Stimulated activated CD4-positive, alpha-beta T cell treated with anti-CD3 and anti-CD28 coated beads, Interleukin-2, amount 100 ng/mL, for 24 hours (primary cell): ENCODE measurements at regions not wholly inside any gene's neighbourhood (a gene's known extent, or its start where the extent isn't known, plus 50 kb on each side); places are given as distances from the start of the nearest gene placed in this dataset.
"Not testable (repeated sequence)": the region's sequence is repeated elsewhere in the genome, so short reads cannot be mapped to it uniquely, and the experiment has no call there.

Experiments
- DNase-seq, 2 donors: peaks; one replicate each; pipeline ENCODE4 v3.0.0-alpha.2; 2020

- DNase-seq: no peak
These were observed 113.9 kb downstream of the SNRPN start for GRCh38 chr15:25068696-25069095.

- no peak for DNase-seq
These were observed 115.7 kb downstream of the SNRPN start for GRCh38 chr15:25070353-25070963.

- DNase-seq: no peak
These were observed 118.2 kb downstream of the SNRPN start for GRCh38 chr15:25072857-25073476.

DNA sequence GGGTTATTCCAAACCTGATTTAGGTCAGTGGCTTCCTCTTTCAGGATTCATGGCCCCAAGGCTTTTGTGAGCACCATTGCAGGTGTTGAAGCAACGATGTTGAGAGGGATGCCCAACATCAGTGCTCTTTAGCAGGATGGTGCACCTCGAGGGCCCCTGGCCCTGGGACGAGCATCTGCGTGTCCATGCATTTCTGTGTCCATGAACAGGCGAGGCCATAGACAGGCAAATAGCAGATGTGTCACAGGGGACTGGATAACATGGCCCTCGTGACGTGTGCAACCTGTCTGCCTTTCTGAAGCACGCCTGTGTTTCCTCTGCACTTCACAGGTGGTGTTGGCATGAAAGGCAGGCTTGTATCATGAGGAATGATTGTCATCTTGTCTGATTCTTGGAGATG is 132.3 kb downstream of the SNRPN start:
- DNase-seq: no peak

- no peak for DNase-seq
These were observed 133.5 kb downstream of the SNRPN start for GRCh38 chr15:25088261-25088790.

DNA sequence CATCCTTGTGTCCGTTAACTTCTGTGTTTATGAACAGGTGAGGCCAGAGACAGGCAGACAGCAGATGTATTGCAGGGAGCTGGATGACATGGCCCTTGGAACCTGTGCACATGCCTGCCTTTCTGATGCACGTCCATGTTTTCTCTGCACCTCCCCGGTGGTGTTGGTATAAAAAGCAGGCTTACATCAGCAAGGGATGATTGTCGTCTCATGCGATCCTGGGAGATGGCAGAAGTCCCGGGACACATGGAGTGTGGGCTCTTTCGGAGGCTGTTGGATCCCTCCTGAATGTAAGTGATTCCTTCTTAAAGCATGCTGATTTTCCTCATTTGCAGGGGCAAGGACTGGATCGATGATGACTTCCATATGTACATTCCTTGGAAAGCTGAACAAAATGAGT is 134.8 kb downstream of the SNRPN start:
- DNase-seq: no peak

GRCh38 chr15:25090073-25090733 is 135.4 kb downstream of the SNRPN start:
- no peak for DNase-seq

GRCh38 chr15:25091421-25092158 is 136.8 kb downstream of the SNRPN start:
- DNase-seq: no peak

GRCh38 chr15:25092661-25093060 is 137.9 kb downstream of the SNRPN start:
- no peak for DNase-seq

GRCh38 chr15:25093455-25094029 is 138.8 kb downstream of the SNRPN start:
- no peak for DNase-seq

DNA sequence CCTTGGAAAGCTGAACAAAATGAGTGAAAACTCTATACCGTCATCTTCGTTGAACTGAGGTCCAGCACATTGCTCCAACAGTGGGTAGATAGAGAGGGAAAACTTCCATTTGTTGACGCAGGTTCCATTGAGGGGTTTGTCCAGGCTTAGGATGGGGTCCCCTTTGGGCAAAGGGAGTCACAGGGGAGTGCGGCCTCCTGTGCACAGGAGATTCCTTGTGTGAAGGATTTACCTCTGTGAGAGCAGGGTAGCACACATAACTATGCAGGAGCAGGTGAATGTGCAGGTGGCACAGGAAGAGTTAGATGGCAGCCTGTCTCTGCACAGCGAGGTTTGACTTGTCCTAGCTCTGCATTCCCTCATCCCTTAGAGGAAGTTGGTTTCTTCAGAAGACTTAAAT is 139.3 kb downstream of the SNRPN start:
- no peak for DNase-seq

- no peak for DNase-seq
These were observed 139.7 kb downstream of the SNRPN start for GRCh38 chr15:25094519-25094918.

DNA sequence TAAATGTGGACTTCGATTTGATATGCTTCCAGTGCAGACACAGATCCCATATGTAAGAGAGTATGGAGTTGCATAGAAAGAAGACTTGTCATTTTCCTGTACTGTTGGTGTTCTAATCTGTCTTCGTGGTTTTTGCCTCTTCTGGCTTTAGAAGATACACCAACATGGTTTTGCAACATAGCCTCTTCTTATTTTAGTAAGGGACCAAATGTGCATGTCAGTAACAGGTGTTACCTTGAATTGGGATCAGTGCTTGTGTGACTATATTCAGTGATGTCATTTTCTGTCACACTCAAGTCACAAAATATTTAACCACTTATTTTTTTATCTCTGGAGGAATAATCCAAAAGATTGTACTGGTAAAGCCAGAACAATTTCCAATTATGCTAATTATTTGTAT is 140.4 kb downstream of the SNRPN start:
- no peak for DNase-seq

DNA sequence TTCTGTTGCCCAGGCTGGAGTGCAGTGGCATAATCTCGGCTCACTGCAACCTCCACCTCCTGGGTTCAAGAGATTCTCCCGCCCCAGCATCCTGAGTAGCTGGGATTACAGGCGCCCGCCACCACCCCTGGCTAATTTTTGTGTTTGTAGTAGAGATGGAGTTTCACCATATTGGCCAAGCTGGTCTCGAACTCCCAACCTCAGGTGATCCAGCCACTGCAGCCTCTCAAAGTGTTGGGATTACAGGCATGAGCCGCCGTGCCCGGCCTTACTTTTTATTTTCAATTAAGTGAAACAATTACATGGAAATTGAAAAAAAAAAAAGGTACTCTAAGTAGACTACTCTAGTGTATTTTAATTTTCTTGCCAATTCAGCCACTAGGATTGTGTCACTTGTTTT is 145.2 kb downstream of the SNRPN start:
- not testable (repeated sequence) for DNase-seq

DNA sequence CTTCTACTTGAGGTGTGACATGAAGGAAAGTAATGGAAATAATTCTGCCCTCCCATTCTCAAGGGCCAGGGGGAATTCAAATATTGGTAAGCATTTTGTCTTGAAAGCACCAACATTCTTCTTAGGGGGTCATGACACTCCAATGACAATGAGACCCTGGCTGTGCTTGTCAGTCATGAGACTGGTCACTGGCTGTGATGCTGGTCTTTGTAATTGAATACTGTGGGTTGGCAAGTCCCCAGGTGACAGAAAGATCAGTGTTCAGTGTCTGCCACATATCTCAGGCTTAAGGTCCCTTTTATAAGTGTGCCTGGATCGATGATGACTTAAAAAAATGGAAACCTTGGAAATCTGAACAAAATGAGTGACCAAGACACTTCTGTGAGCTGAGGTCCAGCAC is 151.4 kb downstream of the SNRPN start:
- no peak for DNase-seq

GRCh38 chr15:25133804-25134203 is 179.0 kb downstream of the SNRPN start:
- no peak for DNase-seq

DNA sequence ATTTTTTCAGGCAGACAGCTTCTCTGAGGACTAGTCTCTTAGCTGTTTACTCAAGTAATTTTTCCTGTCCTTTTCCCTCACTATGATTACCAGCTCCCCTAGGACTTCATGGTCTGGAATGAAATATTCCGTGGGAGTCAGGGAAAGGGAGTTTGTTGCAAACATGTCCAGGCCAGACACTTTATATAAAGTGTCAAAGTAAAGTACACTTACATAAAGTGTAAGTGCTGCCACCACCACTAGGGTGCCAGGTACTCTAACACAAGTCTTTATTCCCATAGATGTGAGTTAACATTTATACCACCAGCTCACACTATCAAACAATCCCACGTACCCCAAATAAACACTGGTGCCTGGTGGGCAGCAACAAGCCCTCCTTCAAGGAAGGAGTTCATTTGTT is 179.8 kb downstream of the SNRPN start:
- DNase-seq: no peak

GRCh38 chr15:25136119-25136518 is 181.3 kb downstream of the SNRPN start:
- DNase-seq: no peak

DNA sequence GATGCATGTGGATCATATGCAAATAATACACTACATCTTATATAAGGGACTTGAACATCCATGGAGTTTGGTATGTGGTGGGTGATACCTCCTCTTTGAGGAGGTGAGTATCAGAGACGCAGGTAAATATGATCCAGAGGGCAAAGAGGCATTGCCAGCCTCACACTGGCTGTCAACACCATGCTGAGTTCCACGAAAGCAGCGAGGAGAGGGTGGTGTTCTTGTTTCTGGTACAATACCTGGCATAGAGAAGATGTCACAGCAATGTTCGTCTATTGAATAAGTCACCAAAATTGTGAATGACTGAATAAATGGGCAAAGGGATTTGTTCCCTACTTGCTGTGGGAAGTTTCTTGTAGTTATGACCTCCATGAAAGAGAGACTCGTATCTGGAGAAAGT is 182.2 kb downstream of the SNRPN start:
- DNase-seq: no peak

GRCh38 chr15:25169318-25169717 is 214.5 kb downstream of the SNRPN start:
- no peak for DNase-seq

DNA sequence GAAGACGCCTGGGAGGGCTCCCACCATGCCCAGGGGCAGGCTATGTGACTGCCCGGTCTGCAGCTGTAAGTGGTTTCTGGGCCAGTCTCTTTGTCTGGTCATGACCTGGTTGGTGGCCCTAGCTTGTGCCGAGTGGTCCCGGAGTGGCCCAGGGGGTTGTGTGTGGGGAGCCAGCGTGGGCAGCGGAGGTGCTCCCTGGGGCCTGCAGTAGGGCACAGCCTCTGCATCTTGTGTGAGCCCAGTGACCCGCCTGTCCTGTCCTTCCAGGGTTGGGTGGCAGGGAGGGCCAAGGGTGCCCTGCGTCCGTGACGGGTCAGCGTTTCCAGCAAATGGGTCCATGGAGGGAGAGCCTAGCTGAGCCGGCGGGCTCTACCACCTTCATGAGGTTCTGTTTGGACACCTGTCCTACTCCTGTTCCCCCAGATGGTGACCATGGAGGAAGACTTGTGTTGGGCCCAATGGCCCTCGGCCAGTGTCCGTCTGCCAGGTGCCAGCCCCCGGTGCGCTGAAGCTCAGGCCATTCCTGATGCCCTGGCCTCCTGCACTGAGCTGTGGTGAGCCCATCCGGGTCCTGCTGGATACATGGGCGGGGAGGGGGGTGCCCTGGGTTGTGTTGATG is 215.4 kb downstream of the SNRPN start:
- DNase-seq: no peak

GRCh38 chr15:25170781-25171110 is 216.0 kb downstream of the SNRPN start:
- no peak for DNase-seq
